ENCODE measurements at regions not wholly inside any gene's neighbourhood (a gene's known extent, or its start where the extent isn't known, plus 50 kb on each side); places are given as distances from the start of the nearest gene placed in this dataset.

GRCh38 chr14:22400655-22401259 is 188.3 kb downstream of the DAD1 start:
- TF ChIP-seq, protein P1, sequence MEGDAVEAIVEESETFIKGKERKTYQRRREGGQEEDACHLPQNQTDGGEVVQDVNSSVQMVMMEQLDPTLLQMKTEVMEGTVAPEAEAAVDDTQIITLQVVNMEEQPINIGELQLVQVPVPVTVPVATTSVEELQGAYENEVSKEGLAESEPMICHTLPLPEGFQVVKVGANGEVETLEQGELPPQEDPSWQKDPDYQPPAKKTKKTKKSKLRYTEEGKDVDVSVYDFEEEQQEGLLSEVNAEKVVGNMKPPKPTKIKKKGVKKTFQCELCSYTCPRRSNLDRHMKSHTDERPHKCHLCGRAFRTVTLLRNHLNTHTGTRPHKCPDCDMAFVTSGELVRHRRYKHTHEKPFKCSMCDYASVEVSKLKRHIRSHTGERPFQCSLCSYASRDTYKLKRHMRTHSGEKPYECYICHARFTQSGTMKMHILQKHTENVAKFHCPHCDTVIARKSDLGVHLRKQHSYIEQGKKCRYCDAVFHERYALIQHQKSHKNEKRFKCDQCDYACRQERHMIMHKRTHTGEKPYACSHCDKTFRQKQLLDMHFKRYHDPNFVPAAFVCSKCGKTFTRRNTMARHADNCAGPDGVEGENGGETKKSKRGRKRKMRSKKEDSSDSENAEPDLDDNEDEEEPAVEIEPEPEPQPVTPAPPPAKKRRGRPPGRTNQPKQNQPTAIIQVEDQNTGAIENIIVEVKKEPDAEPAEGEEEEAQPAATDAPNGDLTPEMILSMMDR (IDR thresholded peaks at IDR 0.05; ENCODE audit: unreplicated experiment): no peak
- no peak for DNase-seq (ENCODE audit: low spot score)
- Mint-ChIP-seq H3K4me3 (ENCODE audit: unreplicated experiment) (no peak overlapping the region), H3K27ac (ENCODE audit: unreplicated experiment) (no peak overlapping the region), H3K4me1 (ENCODE audit: unreplicated experiment) (peaks cover 15% of the 10 kb centered on the region), H3K27me3 (ENCODE audit: unreplicated experiment) (peaks cover 3% of the 10 kb centered on the region), H3K9me3 (ENCODE audit: unreplicated experiment) (no peaks in the 10 kb centered on the region), H3K36me3 (ENCODE audit: low read depth, unreplicated experiment) (no peaks in the 10 kb centered on the region)

GRCh38 chr14:22399776-22400175 is 189.2 kb downstream of the DAD1 start:
- Mint-ChIP-seq H3K36me3 (ENCODE audit: low read depth, unreplicated experiment) (no peaks in the 10 kb centered on the region), H3K27me3 (ENCODE audit: unreplicated experiment) (peaks cover 5% of the 10 kb centered on the region)

DNA sequence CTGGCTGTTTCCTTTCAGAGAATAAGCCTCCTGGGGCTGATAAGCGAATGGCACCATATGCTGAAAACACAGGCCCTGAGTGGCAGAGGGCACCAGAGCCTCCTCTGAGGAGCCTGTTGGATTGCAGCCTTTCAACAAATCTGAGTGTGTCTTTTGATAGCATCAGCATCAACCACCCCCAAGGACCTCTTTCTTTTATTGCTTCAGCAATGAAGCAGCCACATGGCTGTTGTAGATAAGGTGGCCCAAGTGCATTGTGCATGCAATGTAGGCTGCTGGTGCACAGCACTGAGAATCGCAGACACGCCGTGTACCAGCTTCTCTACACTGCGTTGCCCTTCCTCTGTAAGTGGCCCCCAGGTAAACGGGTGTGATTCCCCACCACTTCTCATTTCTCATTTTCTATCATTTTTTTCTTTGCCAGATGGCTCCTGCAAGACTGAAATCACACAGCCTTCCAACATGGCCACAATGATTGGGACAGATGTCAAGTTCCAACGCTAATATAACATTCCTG is 191.7 kb downstream of the DAD1 start:
- Mint-ChIP-seq H3K36me3 (ENCODE audit: low read depth, unreplicated experiment) (no peaks in the 10 kb centered on the region), H3K27ac (ENCODE audit: unreplicated experiment) (no peak overlapping the region), H3K27me3 (ENCODE audit: unreplicated experiment) (peaks cover 4% of the 10 kb centered on the region), H3K4me1 (ENCODE audit: unreplicated experiment) (peaks cover 20% of the 10 kb centered on the region), H3K4me3 (ENCODE audit: unreplicated experiment) (no peak overlapping the region), H3K9me3 (ENCODE audit: unreplicated experiment) (no peaks in the 10 kb centered on the region)
- TF ChIP-seq, protein P1 (IDR thresholded peaks at IDR 0.05; ENCODE audit: unreplicated experiment): no peak
- no peak for DNase-seq (ENCODE audit: low spot score)

More at GRCh38 chr14:22399776-22400175, 189.2 kb downstream of the DAD1 start:
- H3K27ac Mint-ChIP-seq (ENCODE audit: unreplicated experiment): no peak overlapping the region
- H3K4me3 Mint-ChIP-seq (ENCODE audit: unreplicated experiment): no peak overlapping the region
- no peaks in the 10 kb centered on the region for H3K9me3 Mint-ChIP-seq (ENCODE audit: unreplicated experiment)
- DNase-seq (ENCODE audit: low spot score): no peak
- TF ChIP-seq, protein P1 (IDR thresholded peaks at IDR 0.05; ENCODE audit: unreplicated experiment): no peak
- H3K4me1 Mint-ChIP-seq (ENCODE audit: unreplicated experiment): peaks cover 18% of the 10 kb centered on the region

GRCh38 chr14:22395803-22396202 is 193.2 kb downstream of the DAD1 start:
- Mint-ChIP-seq H3K27ac (ENCODE audit: unreplicated experiment) (no peak overlapping the region), H3K36me3 (ENCODE audit: low read depth, unreplicated experiment) (no peaks in the 10 kb centered on the region), H3K9me3 (ENCODE audit: unreplicated experiment) (no peaks in the 10 kb centered on the region), H3K4me3 (ENCODE audit: unreplicated experiment) (no peak overlapping the region), H3K27me3 (ENCODE audit: unreplicated experiment) (peaks cover 4% of the 10 kb centered on the region), H3K4me1 (ENCODE audit: unreplicated experiment) (peaks cover 20% of the 10 kb centered on the region)
- TF ChIP-seq, protein P1 (IDR thresholded peaks at IDR 0.05; ENCODE audit: unreplicated experiment): no peak
- DNase-seq (ENCODE audit: low spot score): no peak

DNA sequence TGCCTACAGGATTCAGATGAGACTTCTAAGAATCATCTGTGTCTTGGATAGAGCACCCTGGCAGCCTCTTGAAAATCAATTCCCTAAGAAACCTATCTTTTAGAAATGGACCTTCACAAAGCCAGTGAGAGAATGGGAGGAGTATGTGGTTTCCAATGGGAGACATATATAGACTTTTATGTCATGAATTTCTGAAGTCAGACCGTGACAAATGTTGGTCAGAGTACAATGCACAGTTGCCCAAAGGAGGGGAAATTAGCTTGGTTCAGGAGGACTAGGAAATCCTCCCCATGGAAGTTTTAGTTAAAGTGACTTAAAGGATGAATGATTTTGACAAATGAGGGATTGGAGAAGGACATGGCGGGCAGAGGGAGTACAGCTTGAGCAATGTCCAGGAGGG is 194.4 kb downstream of the DAD1 start:
- Mint-ChIP-seq H3K27me3 (ENCODE audit: unreplicated experiment) (peaks cover 4% of the 10 kb centered on the region), H3K9me3 (ENCODE audit: unreplicated experiment) (no peaks in the 10 kb centered on the region), H3K27ac (ENCODE audit: unreplicated experiment) (no peak overlapping the region), H3K4me1 (ENCODE audit: unreplicated experiment) (peaks cover 20% of the 10 kb centered on the region), H3K4me3 (ENCODE audit: unreplicated experiment) (no peak overlapping the region), H3K36me3 (ENCODE audit: low read depth, unreplicated experiment) (no peaks in the 10 kb centered on the region)
- TF ChIP-seq, protein P1 (IDR thresholded peaks at IDR 0.05; ENCODE audit: unreplicated experiment): no peak
- no peak for DNase-seq (ENCODE audit: low spot score)
